WTC11 (cell line): ENCODE measurements at regions not wholly inside any gene's neighbourhood (a gene's known extent, or its start where the extent isn't known, plus 50 kb on each side); places are given as distances from the start of the nearest gene placed in this dataset.

Source experiments
- ATAC-seq: fragments of 200-7000 bp; cut with Tn5 transposase; 2 replicates; pipeline ENCODE4 v1.10.0; 2021; ENCODE audit warnings: mild to moderate bottlenecking, moderate library complexity
- CTCF ChIA-PET: fragments of 300-600 bp; sonication (Branson Sonifier 250); formaldehyde crosslinking; loops from one replicate; lab custom pipeline; 2021; ENCODE audit warnings: antibody characterized with exemption; lab: Charles Lee
- POLR2A ChIA-PET: fragments of 350-600 bp; sonication (Branson Sonifier 250); formaldehyde crosslinking; loops from one replicate; lab custom pipeline; 2021; ENCODE audit warnings: antibody characterized with exemption; lab: Charles Lee
- DNase-seq: peaks from one replicate; pipeline ENCODE4 v3.0.0; 2021; ENCODE audit warnings: low spot score
- H3K27ac Mint-ChIP-seq: 2 replicates; pipeline ENCODE4 v1.8.0; 2021; ENCODE audit warnings: mixed read lengths
- H3K27me3 Mint-ChIP-seq: 2 replicates; pipeline ENCODE4 v1.8.0; 2021; ENCODE audit warnings: low read depth, mild to moderate bottlenecking, moderate library complexity, mixed read lengths
- H3K36me3 Mint-ChIP-seq: 2 replicates; pipeline ENCODE4 v1.8.0; 2021; ENCODE audit warnings: mixed read lengths
- H3K4me1 Mint-ChIP-seq: 2 replicates; pipeline ENCODE4 v1.8.0; 2022; ENCODE audit warnings: mixed read lengths
- H3K4me3 Mint-ChIP-seq: 2 replicates; pipeline ENCODE4 v1.8.0; 2021; ENCODE audit warnings: mild to moderate bottlenecking, moderate library complexity, mixed read lengths
- H3K9me3 Mint-ChIP-seq: 2 replicates; pipeline ENCODE4 v1.8.0; 2021; ENCODE audit warnings: mixed read lengths
- CBFB ChIP-seq: sonication (generic); formaldehyde crosslinking; IDR thresholded peaks from 2 replicates; pipeline ENCODE4 v1.8.1; 2022; ENCODE audit warnings: mild to moderate bottlenecking, low read depth, missing genetic modification reagents
- FOXK1 ChIP-seq: sonication (generic); formaldehyde crosslinking; IDR thresholded peaks from 2 replicates; pipeline ENCODE4 v1.8.0; 2022; ENCODE audit warnings: mild to moderate bottlenecking, moderate library complexity, missing genetic modification reagents
- FOXP1 ChIP-seq: sonication (generic); formaldehyde crosslinking; IDR thresholded peaks from 2 replicates; pipeline ENCODE4 v1.8.0; 2022; ENCODE audit warnings: missing genetic modification reagents, mild to moderate bottlenecking, moderate library complexity, borderline replicate concordance
- FOXP4 ChIP-seq: sonication (generic); formaldehyde crosslinking; IDR thresholded peaks from 2 replicates; pipeline ENCODE4 v1.8.0; 2022; ENCODE audit warnings: mild to moderate bottlenecking, missing genetic modification reagents
- GABPB1 ChIP-seq: sonication (generic); formaldehyde crosslinking; IDR thresholded peaks from 2 replicates; pipeline ENCODE4 v1.8.1; 2023; ENCODE audit warnings: mild to moderate bottlenecking, missing genetic modification reagents
- HMGA2 ChIP-seq: fragments of 250-450 bp; sonication (Bioruptor Pico); IDR thresholded peaks from 2 replicates; pipeline ENCODE4 v1.4.0; 2021; ENCODE audit warnings: mild to moderate bottlenecking, moderate library complexity
- JAZF1 ChIP-seq: fragments of 250-450 bp; sonication (Bioruptor Pico); IDR thresholded peaks from 2 replicates; pipeline ENCODE4 v1.9.0; 2021; ENCODE audit warnings: moderate library complexity, mild to moderate bottlenecking, inconsistent platforms
- NFATC4 ChIP-seq: fragments of 250-450 bp; sonication (Bioruptor Pico); IDR thresholded peaks from 2 replicates; pipeline ENCODE4 v1.9.0; 2021; ENCODE audit warnings: mild to moderate bottlenecking
- SMAD3 ChIP-seq: sonication (generic); formaldehyde crosslinking; IDR thresholded peaks from 2 replicates; pipeline ENCODE4 v1.8.0; 2022; ENCODE audit warnings: missing genetic modification reagents, mild to moderate bottlenecking, borderline replicate concordance
- TP53 ChIP-seq: sonication (generic); formaldehyde crosslinking; IDR thresholded peaks from 2 replicates; pipeline ENCODE4 v1.8.1; 2023; ENCODE audit warnings: mild to moderate bottlenecking, missing genetic modification reagents
- USF2 ChIP-seq: sonication (generic); formaldehyde crosslinking; IDR thresholded peaks from 2 replicates; pipeline ENCODE4 v1.8.1; 2023; ENCODE audit warnings: mild to moderate bottlenecking, missing genetic modification reagents, moderate library complexity
- ZBTB43 ChIP-seq: sonication (generic); formaldehyde crosslinking; IDR thresholded peaks from 2 replicates; pipeline ENCODE4 v1.8.1; 2023; ENCODE audit warnings: mild to moderate bottlenecking, missing genetic modification reagents
- ZNF138 ChIP-seq: sonication (generic); formaldehyde crosslinking; conservative IDR thresholded peaks from 2 replicates; pipeline ENCODE4 v1.8.1; 2022; ENCODE audit warnings: mild to moderate bottlenecking, moderate library complexity, missing genetic modification reagents
- ZNF219 ChIP-seq: sonication (generic); formaldehyde crosslinking; IDR thresholded peaks from 2 replicates; pipeline ENCODE4 v1.8.0; 2023; ENCODE audit warnings: missing genetic modification reagents, mild to moderate bottlenecking, borderline replicate concordance
- ZNF396 ChIP-seq: fragments of 250-450 bp; sonication (Bioruptor Pico); IDR thresholded peaks from 2 replicates; pipeline ENCODE4 v1.8.0; 2021; ENCODE audit warnings: mild to moderate bottlenecking, moderate library complexity, borderline replicate concordance
- ZNF423 ChIP-seq: fragments of 250-450 bp; sonication (Bioruptor Pico); IDR thresholded peaks from 2 replicates; pipeline ENCODE4 v2.1.2; 2022; ENCODE audit warnings: mild to moderate bottlenecking, moderate library complexity
- TF ChIP-seq, protein P1 (sequence below): sonication (generic); formaldehyde crosslinking; IDR thresholded peaks from 2 replicates; pipeline ENCODE4 v1.8.0; 2022; ENCODE audit warnings: mild to moderate bottlenecking, missing genetic modification reagents
- TF ChIP-seq, protein P2 (sequence below): sonication (generic); formaldehyde crosslinking; IDR thresholded peaks from 2 replicates; pipeline ENCODE4 v1.8.0; 2023; ENCODE audit warnings: missing genetic modification reagents, mild to moderate bottlenecking, borderline replicate concordance

GRCh38 chr11:70700453-70700852, 302.1 kb downstream of the CTTN start (continued):
- TF ChIP-seq HMGA2: no peak
- TF ChIP-seq SMAD3: no peak
- TF ChIP-seq, protein P1, sequence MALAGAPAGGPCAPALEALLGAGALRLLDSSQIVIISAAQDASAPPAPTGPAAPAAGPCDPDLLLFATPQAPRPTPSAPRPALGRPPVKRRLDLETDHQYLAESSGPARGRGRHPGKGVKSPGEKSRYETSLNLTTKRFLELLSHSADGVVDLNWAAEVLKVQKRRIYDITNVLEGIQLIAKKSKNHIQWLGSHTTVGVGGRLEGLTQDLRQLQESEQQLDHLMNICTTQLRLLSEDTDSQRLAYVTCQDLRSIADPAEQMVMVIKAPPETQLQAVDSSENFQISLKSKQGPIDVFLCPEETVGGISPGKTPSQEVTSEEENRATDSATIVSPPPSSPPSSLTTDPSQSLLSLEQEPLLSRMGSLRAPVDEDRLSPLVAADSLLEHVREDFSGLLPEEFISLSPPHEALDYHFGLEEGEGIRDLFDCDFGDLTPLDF (CRISPR knock-in tag): no peak
- no peak for TF ChIP-seq USF2 (CRISPR knock-in tag)

DNA sequence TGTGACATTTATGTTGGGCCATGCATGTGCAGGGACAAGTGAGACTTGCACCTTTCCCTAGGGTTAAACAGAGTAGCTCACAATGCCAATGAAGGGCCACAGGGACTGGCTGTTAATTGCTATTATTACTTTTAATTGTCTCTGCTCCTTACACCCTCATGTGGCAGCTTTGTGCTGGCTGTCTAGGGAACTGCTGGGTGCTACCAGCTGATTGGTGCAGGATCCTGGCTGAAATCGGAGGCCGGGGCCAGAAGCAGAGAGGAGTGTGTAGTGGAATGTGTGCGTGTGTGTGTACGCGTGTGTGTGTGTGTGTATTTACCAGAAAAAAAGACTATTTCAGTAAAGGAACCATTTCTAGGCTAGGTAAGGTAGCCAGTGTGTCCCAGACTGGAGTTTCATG, 302.5 kb downstream of the CTTN start:
- peaks cover 14% of the 10 kb centered on the region for H3K9me3 Mint-ChIP-seq
- POLR2A ChIA-PET: interaction anchor here (0.7 kb wide), 1 partner anchor 125 kb away, joined by 3 read pairs; no protein-coding TSS in a partner anchor
- H3K4me1 Mint-ChIP-seq: peaks cover 42% of the 10 kb centered on the region
- ATAC-seq: peak; percentile 16; the same call in 1 of the 2 replicates
- no peak for TF ChIP-seq FOXP4 (CRISPR knock-in tag)
- no peak for TF ChIP-seq ZBTB43
- TF ChIP-seq ZNF138: no peak
- no peak for TF ChIP-seq JAZF1 (CRISPR knock-in tag)
- no peak for TF ChIP-seq ZNF219 (CRISPR knock-in tag)
- TF ChIP-seq USF2 (CRISPR knock-in tag): no peak
- no peak for TF ChIP-seq NFATC4 (CRISPR knock-in tag)
- TF ChIP-seq FOXK1 (CRISPR knock-in tag): no peak
- TF ChIP-seq, protein P2, sequence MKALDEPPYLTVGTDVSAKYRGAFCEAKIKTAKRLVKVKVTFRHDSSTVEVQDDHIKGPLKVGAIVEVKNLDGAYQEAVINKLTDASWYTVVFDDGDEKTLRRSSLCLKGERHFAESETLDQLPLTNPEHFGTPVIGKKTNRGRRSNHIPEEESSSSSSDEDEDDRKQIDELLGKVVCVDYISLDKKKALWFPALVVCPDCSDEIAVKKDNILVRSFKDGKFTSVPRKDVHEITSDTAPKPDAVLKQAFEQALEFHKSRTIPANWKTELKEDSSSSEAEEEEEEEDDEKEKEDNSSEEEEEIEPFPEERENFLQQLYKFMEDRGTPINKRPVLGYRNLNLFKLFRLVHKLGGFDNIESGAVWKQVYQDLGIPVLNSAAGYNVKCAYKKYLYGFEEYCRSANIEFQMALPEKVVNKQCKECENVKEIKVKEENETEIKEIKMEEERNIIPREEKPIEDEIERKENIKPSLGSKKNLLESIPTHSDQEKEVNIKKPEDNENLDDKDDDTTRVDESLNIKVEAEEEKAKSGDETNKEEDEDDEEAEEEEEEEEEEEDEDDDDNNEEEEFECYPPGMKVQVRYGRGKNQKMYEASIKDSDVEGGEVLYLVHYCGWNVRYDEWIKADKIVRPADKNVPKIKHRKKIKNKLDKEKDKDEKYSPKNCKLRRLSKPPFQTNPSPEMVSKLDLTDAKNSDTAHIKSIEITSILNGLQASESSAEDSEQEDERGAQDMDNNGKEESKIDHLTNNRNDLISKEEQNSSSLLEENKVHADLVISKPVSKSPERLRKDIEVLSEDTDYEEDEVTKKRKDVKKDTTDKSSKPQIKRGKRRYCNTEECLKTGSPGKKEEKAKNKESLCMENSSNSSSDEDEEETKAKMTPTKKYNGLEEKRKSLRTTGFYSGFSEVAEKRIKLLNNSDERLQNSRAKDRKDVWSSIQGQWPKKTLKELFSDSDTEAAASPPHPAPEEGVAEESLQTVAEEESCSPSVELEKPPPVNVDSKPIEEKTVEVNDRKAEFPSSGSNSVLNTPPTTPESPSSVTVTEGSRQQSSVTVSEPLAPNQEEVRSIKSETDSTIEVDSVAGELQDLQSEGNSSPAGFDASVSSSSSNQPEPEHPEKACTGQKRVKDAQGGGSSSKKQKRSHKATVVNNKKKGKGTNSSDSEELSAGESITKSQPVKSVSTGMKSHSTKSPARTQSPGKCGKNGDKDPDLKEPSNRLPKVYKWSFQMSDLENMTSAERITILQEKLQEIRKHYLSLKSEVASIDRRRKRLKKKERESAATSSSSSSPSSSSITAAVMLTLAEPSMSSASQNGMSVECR (CRISPR knock-in tag): no peak
- TF ChIP-seq FOXP1 (CRISPR knock-in tag): no peak
- TF ChIP-seq GABPB1 (CRISPR knock-in tag): no peak
- no peak for TF ChIP-seq ZNF423 (CRISPR knock-in tag)
- TF ChIP-seq ZNF396 (CRISPR knock-in tag): no peak
- TF ChIP-seq CBFB (CRISPR knock-in tag): no peak
- TF ChIP-seq TP53: no peak
- no peak for TF ChIP-seq HMGA2
- TF ChIP-seq, all 79 proteins: peak for 0
- Mint-ChIP-seq H3K4me3 (no peak overlapping the region), H3K27me3 (no peaks in the 10 kb centered on the region), H3K36me3 (peaks cover 8% of the 10 kb centered on the region), H3K27ac (no peak overlapping the region)
- DNase-seq: no peak
- CTCF ChIA-PET: interaction anchor here (1.9 to 2.1 kb wide), 2 partner anchors 132 to 197 kb away, joined by 6 to 7 read pairs; no protein-coding TSS in a partner anchor
